ENCODE measurements at regions not wholly inside any gene's neighbourhood (a gene's known extent, or its start where the extent isn't known, plus 50 kb on each side); places are given as distances from the start of the nearest gene placed in this dataset.

- Histone ChIP-seq H3K36me3 (no peaks in the 10 kb centered on the region), H3K27ac (no peak overlapping the region), H3K27me3 (peaks cover 54% of the 10 kb centered on the region), H3K4me1 (no peaks in the 10 kb centered on the region), H3K4me3 (no peak overlapping the region), H3K9me3 (no peaks in the 10 kb centered on the region)
- ATAC-seq = no peak
- TF ChIP-seq EP300 (IDR thresholded peaks at IDR 0.05) (no peak), CTCF (IDR thresholded peaks at IDR 0.05) (no peak), POLR2A (IDR thresholded peaks at IDR 0.05) (no peak), POLR2AphosphoS5 (IDR thresholded peaks at IDR 0.05) (no peak)
- 72 to 77% methylated on average over 2 to 3 of the region's 6 CpGs for WGBS, 2 donors (ENCODE audit: low coverage in 1 of 2)
Observed at GRCh38 chr19:32233091-32233490, 112.3 kb upstream of the ZNF507 start.

GRCh38 chr19:32233885-32234284, 111.5 kb upstream of the ZNF507 start:
- no peaks in the 10 kb centered on the region for H3K36me3 ChIP-seq

GRCh38 chr19:32234663-32235217, 110.7 kb upstream of the ZNF507 start:
- TF ChIP-seq POLR2AphosphoS5 (IDR thresholded peaks at IDR 0.05) = no peak
- no peak for TF ChIP-seq CTCF (IDR thresholded peaks at IDR 0.05)
- no peak for TF ChIP-seq EP300 (IDR thresholded peaks at IDR 0.05)
- TF ChIP-seq POLR2A (IDR thresholded peaks at IDR 0.05) = no peak
- 61 to 81% methylated on average over 3 of the region's 3 CpGs for WGBS, 2 donors (ENCODE audit: low coverage in 1 of 2)
- ATAC-seq = no peak

More at GRCh38 chr19:32233885-32234284, 111.5 kb upstream of the ZNF507 start:
- Histone ChIP-seq H3K4me3 (no peak overlapping the region), H3K4me1 (no peaks in the 10 kb centered on the region), H3K27ac (no peak overlapping the region), H3K27me3 (peaks cover 56% of the 10 kb centered on the region), H3K9me3 (no peaks in the 10 kb centered on the region)
- 82 to 90% methylated on average over 2 of the region's 4 CpGs for WGBS, 2 donors (ENCODE audit: low coverage in 1 of 2)
- no peak for ATAC-seq
- no peak for TF ChIP-seq POLR2A (IDR thresholded peaks at IDR 0.05)
- no peak for TF ChIP-seq EP300 (IDR thresholded peaks at IDR 0.05)
- no peak for TF ChIP-seq CTCF (IDR thresholded peaks at IDR 0.05)
- TF ChIP-seq POLR2AphosphoS5 (IDR thresholded peaks at IDR 0.05) = no peak

GRCh38 chr19:32238076-32238475, 107.3 kb upstream of the ZNF507 start:
- ATAC-seq = no peak
- TF ChIP-seq POLR2AphosphoS5 (IDR thresholded peaks at IDR 0.05) (no peak), CTCF (IDR thresholded peaks at IDR 0.05) (no peak), EP300 (IDR thresholded peaks at IDR 0.05) (no peak), POLR2A (IDR thresholded peaks at IDR 0.05) (no peak)
- Histone ChIP-seq H3K36me3 (no peaks in the 10 kb centered on the region), H3K4me3 (no peak overlapping the region), H3K9me3 (no peaks in the 10 kb centered on the region), H3K27me3 (peaks cover 32% of the 10 kb centered on the region), H3K4me1 (no peaks in the 10 kb centered on the region), H3K27ac (no peak overlapping the region)
- no CpG with 5 or more reads among the region's 1 CpG for WGBS, 2 donors (ENCODE audit: low coverage in 1 of 2)

More at GRCh38 chr19:32234663-32235217, 110.7 kb upstream of the ZNF507 start:
- Histone ChIP-seq H3K4me3 (no peak overlapping the region), H3K9me3 (no peaks in the 10 kb centered on the region), H3K4me1 (no peaks in the 10 kb centered on the region), H3K27ac (no peak overlapping the region), H3K27me3 (peaks cover 51% of the 10 kb centered on the region), H3K36me3 (no peaks in the 10 kb centered on the region)

GRCh38 chr19:32240316-32240715, 105.1 kb upstream of the ZNF507 start:
- no peak for TF ChIP-seq EP300 (IDR thresholded peaks at IDR 0.05)
- TF ChIP-seq POLR2AphosphoS5 (IDR thresholded peaks at IDR 0.05) = no peak

More at GRCh38 chr19:32240316-32240715, 105.1 kb upstream of the ZNF507 start:
- Histone ChIP-seq H3K27ac (no peak overlapping the region), H3K27me3 (peaks cover 27% of the 10 kb centered on the region), H3K4me3 (no peak overlapping the region), H3K36me3 (no peaks in the 10 kb centered on the region), H3K4me1 (no peaks in the 10 kb centered on the region), H3K9me3 (no peaks in the 10 kb centered on the region)
- ATAC-seq = no peak
- WGBS, 2 donors (ENCODE audit: low coverage in 1 of 2) = 95% methylated on average over 7 of the region's 7 CpGs; no CpG with 5 or more reads in 1 of the 2 donors

Data from gastroesophageal sphincter (tissue), 4 donors.